ENCODE measurements at regions not wholly inside any gene's neighbourhood (a gene's known extent, or its start where the extent isn't known, plus 50 kb on each side); places are given as distances from the start of the nearest gene placed in this dataset.

DNA sequence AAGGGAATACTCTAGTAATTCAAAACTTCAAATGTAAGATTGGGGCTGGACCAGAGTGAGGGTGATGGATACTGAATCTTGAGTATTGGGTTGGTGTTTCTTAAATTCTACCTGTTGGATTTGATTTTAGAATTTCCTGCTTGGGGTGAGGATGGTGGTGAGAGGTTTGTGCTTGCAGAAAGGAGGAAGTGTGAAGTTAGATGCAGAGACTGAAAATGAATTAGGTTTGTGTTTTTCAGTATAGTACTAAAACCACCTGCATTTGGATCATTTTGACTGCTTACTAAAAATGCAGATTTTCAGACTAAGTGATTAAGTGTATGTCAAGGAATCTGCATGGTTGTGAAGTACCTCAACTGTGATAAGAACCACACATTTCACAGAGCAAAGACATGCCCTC is 131.5 kb upstream of the CENPE start:
- no peak overlapping the region for H3K4me3 ChIP-seq (ENCODE audit: low read depth, low read length)
- no peak for DNase-seq (ENCODE audit: low read depth)
- TF ChIP-seq, protein P1, sequence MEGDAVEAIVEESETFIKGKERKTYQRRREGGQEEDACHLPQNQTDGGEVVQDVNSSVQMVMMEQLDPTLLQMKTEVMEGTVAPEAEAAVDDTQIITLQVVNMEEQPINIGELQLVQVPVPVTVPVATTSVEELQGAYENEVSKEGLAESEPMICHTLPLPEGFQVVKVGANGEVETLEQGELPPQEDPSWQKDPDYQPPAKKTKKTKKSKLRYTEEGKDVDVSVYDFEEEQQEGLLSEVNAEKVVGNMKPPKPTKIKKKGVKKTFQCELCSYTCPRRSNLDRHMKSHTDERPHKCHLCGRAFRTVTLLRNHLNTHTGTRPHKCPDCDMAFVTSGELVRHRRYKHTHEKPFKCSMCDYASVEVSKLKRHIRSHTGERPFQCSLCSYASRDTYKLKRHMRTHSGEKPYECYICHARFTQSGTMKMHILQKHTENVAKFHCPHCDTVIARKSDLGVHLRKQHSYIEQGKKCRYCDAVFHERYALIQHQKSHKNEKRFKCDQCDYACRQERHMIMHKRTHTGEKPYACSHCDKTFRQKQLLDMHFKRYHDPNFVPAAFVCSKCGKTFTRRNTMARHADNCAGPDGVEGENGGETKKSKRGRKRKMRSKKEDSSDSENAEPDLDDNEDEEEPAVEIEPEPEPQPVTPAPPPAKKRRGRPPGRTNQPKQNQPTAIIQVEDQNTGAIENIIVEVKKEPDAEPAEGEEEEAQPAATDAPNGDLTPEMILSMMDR (IDR thresholded peaks at IDR 0.05; ENCODE audit: low read depth, low read length) = no peak
- TF ChIP-seq, protein P2, sequence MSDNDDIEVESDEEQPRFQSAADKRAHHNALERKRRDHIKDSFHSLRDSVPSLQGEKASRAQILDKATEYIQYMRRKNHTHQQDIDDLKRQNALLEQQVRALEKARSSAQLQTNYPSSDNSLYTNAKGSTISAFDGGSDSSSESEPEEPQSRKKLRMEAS (IDR thresholded peaks at IDR 0.05; ENCODE audit: low read depth, low read length) = no peak
- TF ChIP-seq POLR2A (IDR thresholded peaks at IDR 0.05; ENCODE audit: extremely low read depth, insufficient read length) = no peak
- no peak for TF ChIP-seq MYC (IDR thresholded peaks at IDR 0.05; ENCODE audit: low read depth, low read length)

DNA sequence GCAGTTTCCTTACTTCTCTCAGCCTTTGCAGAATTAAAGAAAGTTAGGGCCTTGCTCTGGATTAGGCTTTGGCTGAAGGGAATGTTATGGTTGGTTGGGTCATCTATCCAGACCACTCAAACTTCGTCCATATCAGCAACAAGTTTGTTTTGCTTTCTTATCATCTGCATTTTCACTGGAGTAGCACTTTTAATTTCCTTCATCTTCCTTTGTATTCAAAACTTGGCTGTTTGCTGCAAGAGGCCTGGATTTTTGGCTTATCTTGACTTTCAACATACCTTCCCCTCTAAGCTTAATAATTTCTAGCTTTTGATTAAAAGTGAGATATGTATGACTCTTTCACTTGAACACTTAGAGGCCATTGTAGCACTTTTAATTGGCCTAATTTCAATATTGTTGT is 126.7 kb upstream of the CENPE start:
- TF ChIP-seq POLR2A (IDR thresholded peaks at IDR 0.05; ENCODE audit: extremely low read depth, insufficient read length) = no peak
- TF ChIP-seq, protein P2 (IDR thresholded peaks at IDR 0.05; ENCODE audit: low read depth, low read length) = no peak
- no peak for TF ChIP-seq MYC (IDR thresholded peaks at IDR 0.05; ENCODE audit: low read depth, low read length)
- TF ChIP-seq, protein P1 (IDR thresholded peaks at IDR 0.05; ENCODE audit: low read depth, low read length) = no peak
- DNase-seq (ENCODE audit: low read depth) = no peak
- H3K4me3 ChIP-seq (ENCODE audit: low read depth, low read length) = no peak overlapping the region

DNA sequence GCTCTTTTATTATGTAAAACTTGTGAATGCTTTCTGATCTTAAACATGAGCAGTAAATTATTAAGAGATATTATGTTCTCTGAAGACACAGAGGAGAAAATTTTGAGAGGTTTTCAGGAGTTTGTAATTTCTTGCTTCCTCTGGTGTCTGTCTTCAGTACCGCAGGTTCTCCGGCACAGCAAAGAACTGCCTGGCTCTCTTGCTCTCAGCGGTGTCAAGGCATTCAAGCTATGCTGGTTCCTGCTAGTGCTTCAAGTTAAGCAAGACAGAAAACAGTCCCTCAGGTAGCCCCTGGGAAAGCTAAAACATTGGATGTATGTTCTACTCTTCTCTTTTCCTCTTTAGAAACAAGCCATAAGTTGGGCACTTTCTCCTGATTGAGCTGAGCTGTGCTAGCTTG is 120.2 kb upstream of the CENPE start:
- H3K4me3 ChIP-seq (ENCODE audit: low read depth, low read length) = no peak overlapping the region
- no peak for DNase-seq (ENCODE audit: low read depth)
- TF ChIP-seq, protein P2 (IDR thresholded peaks at IDR 0.05; ENCODE audit: low read depth, low read length) = no peak
- TF ChIP-seq MYC (IDR thresholded peaks at IDR 0.05; ENCODE audit: low read depth, low read length) (no peak), POLR2A (IDR thresholded peaks at IDR 0.05; ENCODE audit: extremely low read depth, insufficient read length) (no peak)
- TF ChIP-seq, protein P1 (IDR thresholded peaks at IDR 0.05; ENCODE audit: low read depth, low read length) = no peak

DNA sequence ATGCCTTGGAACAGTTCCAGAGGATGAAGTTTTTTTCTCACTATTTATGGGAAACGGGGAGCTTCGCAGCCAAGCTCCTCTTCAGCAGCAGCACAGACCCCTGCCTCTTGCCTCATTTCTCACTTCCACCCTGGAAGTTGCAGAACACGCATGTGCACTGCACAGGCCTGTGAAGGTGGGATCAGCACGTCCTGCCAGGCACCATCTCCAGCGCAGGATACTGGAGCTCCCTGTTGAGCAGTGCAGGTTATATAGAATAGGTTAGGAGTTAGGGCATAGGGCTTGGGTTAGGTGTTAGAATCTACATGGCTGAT is 110.1 kb upstream of the CENPE start:
- no peak overlapping the region for H3K4me3 ChIP-seq (ENCODE audit: low read depth, low read length)
- TF ChIP-seq, protein P1 (IDR thresholded peaks at IDR 0.05; ENCODE audit: low read depth, low read length) = no peak
- no peak for TF ChIP-seq POLR2A (IDR thresholded peaks at IDR 0.05; ENCODE audit: extremely low read depth, insufficient read length)
- TF ChIP-seq, protein P2 (IDR thresholded peaks at IDR 0.05; ENCODE audit: low read depth, low read length) = no peak
- TF ChIP-seq MYC (IDR thresholded peaks at IDR 0.05; ENCODE audit: low read depth, low read length) = no peak
- DNase-seq (ENCODE audit: low read depth) = no peak

DNA sequence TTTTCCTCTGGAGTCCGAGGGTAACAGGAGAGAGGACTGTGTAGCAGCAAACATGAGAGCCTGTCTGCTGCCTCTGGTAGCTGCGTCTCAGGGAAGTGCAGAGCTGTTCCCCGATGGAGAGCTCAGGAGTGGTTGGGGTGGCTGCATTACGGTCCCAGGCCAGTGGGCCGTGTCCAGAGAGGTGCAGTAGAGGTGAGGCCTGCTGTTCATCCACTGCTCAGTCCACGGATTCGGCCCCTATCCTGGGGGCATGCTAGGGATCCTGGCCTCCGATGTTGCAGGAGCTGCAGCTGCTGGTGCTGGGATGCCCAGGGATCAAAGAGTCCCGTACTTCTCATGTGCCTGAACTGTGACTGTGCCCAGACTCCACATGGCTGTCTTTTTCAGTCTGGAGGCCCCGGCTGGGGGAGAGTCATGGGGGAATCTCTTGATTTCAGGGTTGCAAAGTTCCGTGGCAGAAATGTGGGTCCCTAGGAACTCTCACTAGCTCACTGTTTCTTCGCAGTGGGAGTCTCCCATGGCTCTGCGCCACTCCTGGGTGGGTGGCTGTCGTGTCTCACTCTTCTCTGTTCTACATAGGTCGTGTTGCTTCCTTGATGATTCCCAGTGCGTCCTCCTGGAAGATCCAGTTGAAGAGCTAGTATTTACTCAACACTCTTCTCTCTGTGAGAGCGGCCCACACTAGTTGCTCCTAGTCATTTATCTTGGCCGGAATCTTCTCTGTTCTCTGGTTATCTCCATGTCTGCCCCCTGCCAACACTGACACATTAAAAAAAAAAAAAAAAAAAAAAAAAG is 109.5 kb upstream of the CENPE start:
- no peak overlapping the region for H3K4me3 ChIP-seq (ENCODE audit: low read depth, low read length)
- TF ChIP-seq, protein P1 (IDR thresholded peaks at IDR 0.05; ENCODE audit: low read depth, low read length) = no peak
- TF ChIP-seq, protein P2 (IDR thresholded peaks at IDR 0.05; ENCODE audit: low read depth, low read length) = no peak
- no peak for TF ChIP-seq MYC (IDR thresholded peaks at IDR 0.05; ENCODE audit: low read depth, low read length)
- TF ChIP-seq POLR2A (IDR thresholded peaks at IDR 0.05; ENCODE audit: extremely low read depth, insufficient read length) = no peak

More for the DNA sequence above, 109.5 kb upstream of the CENPE start:
- no peak for DNase-seq (ENCODE audit: low read depth)

All from NB4 (cell line).